HEK293 (cell line): ENCODE measurements at regions not wholly inside any gene's neighbourhood (a gene's known extent, or its start where the extent isn't known, plus 50 kb on each side); places are given as distances from the start of the nearest gene placed in this dataset.

Experiments used
- CTCF ChIA-PET: fragments of 350-600 bp; formaldehyde crosslinking; extraction: SDS; loops from one replicate; lab custom pipeline; 2021; ENCODE audit warnings: antibody characterized with exemption; lab: Yijun Ruan, JAX
- POLR2A ChIA-PET: fragments of 300-600 bp; formaldehyde crosslinking; extraction: SDS; loops from one replicate; lab custom pipeline; 2020; ENCODE audit warnings: antibody characterized with exemption, inconsistent platforms; lab: Yijun Ruan, JAX
- H3K27ac ChIP-seq: fragments of 200-500 bp; sonication (Bioruptor generic); 2 replicates; pipeline ENCODE4 v1.5.1; 2014; ENCODE audit warnings: low read depth, low read length, control low read depth, inconsistent platforms; ENCODE audit errors: extremely low read depth
- H3K36me3 ChIP-seq, 2 experiments: fragments of 200-500 bp in 1 of 2; sonication (Bioruptor generic) in 1 of 2; 1 replicate in 1 of 2; 2 replicates in 1 of 2; pipeline ENCODE4 v1.5.1; 2014 to 2017; ENCODE audit warnings: inconsistent platforms in 2 of 2, low read length in 2 of 2; ENCODE audit not compliant: control insufficient read depth in 2 of 2, insufficient read depth in 1 of 2
- H3K4me1 ChIP-seq: fragments of 200-500 bp; sonication (Bioruptor generic); 2 replicates; pipeline ENCODE4 v1.5.1; 2014; ENCODE audit warnings: mild to moderate bottlenecking, low read length, inconsistent platforms; ENCODE audit not compliant: control insufficient read depth, insufficient read depth
- H3K4me3 ChIP-seq: 2 replicates; pipeline ENCODE4 v1.5.1; 2011; ENCODE audit warnings: low read depth, mild to moderate bottlenecking, control low read depth, low read length, moderate library complexity
- H3K9me3 ChIP-seq: fragments of 200-500 bp; sonication (Bioruptor generic); 2 replicates; pipeline ENCODE4 v1.5.1; 2014; ENCODE audit warnings: low read depth, low read length, inconsistent platforms; ENCODE audit not compliant: control insufficient read depth, insufficient read depth
- EGR2 ChIP-seq: fragments of 450-650 bp; formaldehyde crosslinking; IDR thresholded peaks from 2 replicates; pipeline ENCODE4 v1.5.1; 2016; ENCODE audit warnings: low read depth, missing biosample characterization, missing genetic modification characterization
- GLIS1 ChIP-seq: fragments of 450-650 bp; formaldehyde crosslinking; IDR thresholded peaks from 2 replicates; pipeline ENCODE4 v1.5.1; 2016; ENCODE audit warnings: missing biosample characterization, missing genetic modification characterization
- KLF1 ChIP-seq: fragments of 450-650 bp; formaldehyde crosslinking; IDR thresholded peaks from 2 replicates; pipeline ENCODE4 v1.5.1; 2016; ENCODE audit warnings: missing biosample characterization, missing genetic modification characterization
- KLF16 ChIP-seq: fragments of 450-650 bp; formaldehyde crosslinking; IDR thresholded peaks from 2 replicates; pipeline ENCODE4 v1.5.1; 2017; ENCODE audit warnings: missing biosample characterization, missing genetic modification characterization
- YY1 ChIP-seq: fragments of 450-650 bp; formaldehyde crosslinking; IDR thresholded peaks from 2 replicates; pipeline ENCODE4 v1.5.1; 2018; ENCODE audit warnings: missing biosample characterization, missing genetic modification characterization
- ZBTB26 ChIP-seq: fragments of 450-650 bp; formaldehyde crosslinking; optimal IDR thresholded peaks from 2 replicates; pipeline ENCODE3; 2016; ENCODE audit warnings: missing biosample characterization, mild to moderate bottlenecking, missing genetic modification characterization
- ZBTB7A ChIP-seq: fragments of 450-650 bp; formaldehyde crosslinking; IDR thresholded peaks from 2 replicates; pipeline ENCODE4 v1.5.1; 2016; ENCODE audit warnings: low read depth, missing biosample characterization, missing genetic modification characterization
- ZBTB8A ChIP-seq: fragments of 450-650 bp; formaldehyde crosslinking; IDR thresholded peaks from 2 replicates; pipeline ENCODE4 v1.5.1; 2016; ENCODE audit warnings: missing biosample characterization, missing genetic modification characterization
- ZNF19 ChIP-seq: fragments of 450-650 bp; formaldehyde crosslinking; IDR thresholded peaks from 2 replicates; pipeline ENCODE4; 2016; ENCODE audit warnings: missing biosample characterization, missing genetic modification characterization, low read depth
- ZNF214 ChIP-seq: fragments of 450-650 bp; formaldehyde crosslinking; IDR thresholded peaks from 2 replicates; pipeline ENCODE4 v1.5.1; 2017; ENCODE audit warnings: missing biosample characterization, mild to moderate bottlenecking, missing genetic modification characterization, borderline replicate concordance
- ZNF266 ChIP-seq: fragments of 450-650 bp; formaldehyde crosslinking; IDR thresholded peaks from 2 replicates; pipeline ENCODE4 v1.5.1; 2016; ENCODE audit warnings: missing biosample characterization, missing genetic modification characterization, low read depth
- ZNF335 ChIP-seq: fragments of 450-650 bp; formaldehyde crosslinking; conservative IDR thresholded peaks from 2 replicates; pipeline ENCODE4 v1.5.1; 2016; ENCODE audit warnings: missing biosample characterization, missing genetic modification characterization
- ZNF398 ChIP-seq: fragments of 450-650 bp; formaldehyde crosslinking; IDR thresholded peaks from 2 replicates; pipeline ENCODE4 v1.5.1; 2017; ENCODE audit warnings: missing biosample characterization, missing genetic modification characterization
- ZNF423 ChIP-seq: fragments of 450-650 bp; formaldehyde crosslinking; IDR thresholded peaks from 2 replicates; pipeline ENCODE4 v1.5.1; 2016; ENCODE audit warnings: missing biosample characterization, missing genetic modification characterization
- ZNF48 ChIP-seq: fragments of 450-650 bp; formaldehyde crosslinking; IDR thresholded peaks from 2 replicates; pipeline ENCODE4 v1.5.1; 2016; ENCODE audit warnings: missing biosample characterization, missing genetic modification characterization
- ZNF488 ChIP-seq: fragments of 450-650 bp; formaldehyde crosslinking; IDR thresholded peaks from 2 replicates; pipeline ENCODE4 v1.5.1; 2016; ENCODE audit warnings: missing biosample characterization, missing genetic modification characterization
- ZNF501 ChIP-seq: fragments of 450-650 bp; formaldehyde crosslinking; IDR thresholded peaks from 2 replicates; pipeline ENCODE4 v1.5.1; 2016; ENCODE audit warnings: missing biosample characterization, missing genetic modification characterization
- ZNF521 ChIP-seq: fragments of 450-650 bp; formaldehyde crosslinking; IDR thresholded peaks from 2 replicates; pipeline ENCODE4 v1.5.1; 2017; ENCODE audit warnings: missing biosample characterization, mild to moderate bottlenecking, missing genetic modification characterization
- ZNF548 ChIP-seq: fragments of 450-650 bp; formaldehyde crosslinking; IDR thresholded peaks from 2 replicates; pipeline ENCODE4 v1.5.1; 2016; ENCODE audit warnings: missing biosample characterization, missing genetic modification characterization
- ZNF660 ChIP-seq: fragments of 450-650 bp; IDR thresholded peaks from 2 replicates; pipeline ENCODE4 v1.5.1; 2018; ENCODE audit warnings: missing biosample characterization, mild to moderate bottlenecking, missing genetic modification characterization
- ZNF747 ChIP-seq: fragments of 450-650 bp; formaldehyde crosslinking; IDR thresholded peaks from 2 replicates; pipeline ENCODE4 v1.5.1; 2016; ENCODE audit warnings: missing biosample characterization, missing genetic modification characterization
- ZNF76 ChIP-seq: fragments of 450-650 bp; formaldehyde crosslinking; IDR thresholded peaks from 2 replicates; pipeline ENCODE4; 2016; ENCODE audit warnings: low read depth, missing biosample characterization, missing genetic modification characterization, borderline replicate concordance
- ZNF776 ChIP-seq: fragments of 450-650 bp; formaldehyde crosslinking; IDR thresholded peaks from 2 replicates; pipeline ENCODE4 v1.5.0; 2017; ENCODE audit warnings: missing biosample characterization, missing genetic modification characterization, borderline replicate concordance
- ZNF843 ChIP-seq: fragments of 450-650 bp; formaldehyde crosslinking; IDR thresholded peaks from 2 replicates; pipeline ENCODE4 v1.5.1; 2016; ENCODE audit warnings: missing biosample characterization, missing genetic modification characterization
- ZXDB ChIP-seq: fragments of 450-650 bp; formaldehyde crosslinking; IDR thresholded peaks from 2 replicates; pipeline ENCODE4 v1.5.1; 2016; ENCODE audit warnings: missing biosample characterization, missing genetic modification characterization
- TF ChIP-seq, protein P1 (sequence below): fragments of 450-650 bp; formaldehyde crosslinking; IDR thresholded peaks from 2 replicates; pipeline ENCODE4 v1.5.1; 2016; ENCODE audit warnings: missing biosample characterization, missing genetic modification characterization
- TF ChIP-seq, protein P2 (sequence below): fragments of 450-650 bp; formaldehyde crosslinking; IDR thresholded peaks from 2 replicates; pipeline ENCODE4 v1.5.1; 2017; ENCODE audit warnings: missing biosample characterization, missing genetic modification characterization
- TF ChIP-seq, protein P3 (sequence below): fragments of 450-650 bp; formaldehyde crosslinking; IDR thresholded peaks from 2 replicates; pipeline ENCODE4 v1.5.1; 2017; ENCODE audit warnings: missing biosample characterization, missing genetic modification characterization
- TF ChIP-seq, protein P4 (sequence below): fragments of 450-650 bp; formaldehyde crosslinking; IDR thresholded peaks from 2 replicates; pipeline ENCODE4 v1.5.1; 2016; ENCODE audit warnings: missing biosample characterization, missing genetic modification characterization

DNA sequence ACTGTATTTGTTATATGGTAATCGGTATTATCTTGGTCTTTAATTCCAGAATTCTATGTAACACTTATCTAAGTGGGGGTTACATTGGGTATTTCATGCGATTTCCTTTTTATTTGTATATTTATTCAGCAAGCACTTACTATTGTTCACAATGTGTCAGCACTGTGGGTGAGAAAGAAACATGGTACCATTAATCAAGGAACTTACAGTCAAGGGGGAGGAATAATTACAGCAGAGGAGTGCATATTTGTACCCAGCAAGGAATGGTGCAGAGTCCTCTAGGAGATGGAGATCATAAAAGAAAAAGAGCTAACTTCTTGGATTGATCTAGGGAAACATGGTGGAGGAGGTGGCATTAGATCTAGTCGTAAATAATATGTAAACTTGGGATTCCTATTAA, 117.0 kb upstream of the KCNJ16 start:
- CTCF ChIA-PET: interaction anchor here (0.5 kb wide), 1 partner anchor 462 kb away, joined by 3 read pairs; no protein-coding TSS in a partner anchor
- H3K36me3 ChIP-seq: no peaks in the 10 kb centered on the region
- POLR2A ChIA-PET: no interaction called here

DNA sequence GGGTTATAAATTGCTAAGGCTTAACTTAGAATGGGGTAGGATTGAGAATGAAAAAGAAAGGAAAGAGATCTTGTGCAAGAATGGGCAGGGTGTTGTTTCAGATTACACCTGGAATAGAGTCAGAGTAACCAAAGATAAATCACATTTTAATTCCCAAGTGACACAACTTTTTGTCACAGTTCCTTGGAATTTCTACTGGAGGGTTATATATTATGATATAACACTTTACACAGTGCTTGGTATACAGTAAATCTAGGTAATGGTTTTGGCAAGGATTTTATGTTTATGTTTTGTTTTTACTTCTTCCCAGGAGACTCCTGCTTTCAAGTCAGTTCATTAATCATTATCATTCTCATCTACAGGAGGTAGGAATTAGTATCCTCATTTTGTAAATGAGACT, 115.7 kb upstream of the KCNJ16 start:
- no peak overlapping the region for H3K27ac ChIP-seq
- no peaks in the 10 kb centered on the region for H3K9me3 ChIP-seq
- peaks cover 3% of the 10 kb centered on the region; the same call in 1 of the 2 replicates for H3K4me1 ChIP-seq
- H3K36me3 ChIP-seq: no peaks in the 10 kb centered on the region
- ChIA-PET CTCF (no interaction called here), POLR2A (no interaction called here)
- no peak overlapping the region for H3K4me3 ChIP-seq
- TF ChIP-seq, protein P1, sequence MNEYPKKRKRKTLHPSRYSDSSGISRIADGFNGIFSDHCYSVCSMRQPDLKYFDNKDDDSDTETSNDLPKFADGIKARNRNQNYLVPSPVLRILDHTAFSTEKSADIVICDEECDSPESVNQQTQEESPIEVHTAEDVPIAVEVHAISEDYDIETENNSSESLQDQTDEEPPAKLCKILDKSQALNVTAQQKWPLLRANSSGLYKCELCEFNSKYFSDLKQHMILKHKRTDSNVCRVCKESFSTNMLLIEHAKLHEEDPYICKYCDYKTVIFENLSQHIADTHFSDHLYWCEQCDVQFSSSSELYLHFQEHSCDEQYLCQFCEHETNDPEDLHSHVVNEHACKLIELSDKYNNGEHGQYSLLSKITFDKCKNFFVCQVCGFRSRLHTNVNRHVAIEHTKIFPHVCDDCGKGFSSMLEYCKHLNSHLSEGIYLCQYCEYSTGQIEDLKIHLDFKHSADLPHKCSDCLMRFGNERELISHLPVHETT (tag by site-specific recombination): no peak
- peak; percentile 53; the same call in 1 of the 2 replicates for TF ChIP-seq ZNF843
- TF ChIP-seq, protein P2, sequence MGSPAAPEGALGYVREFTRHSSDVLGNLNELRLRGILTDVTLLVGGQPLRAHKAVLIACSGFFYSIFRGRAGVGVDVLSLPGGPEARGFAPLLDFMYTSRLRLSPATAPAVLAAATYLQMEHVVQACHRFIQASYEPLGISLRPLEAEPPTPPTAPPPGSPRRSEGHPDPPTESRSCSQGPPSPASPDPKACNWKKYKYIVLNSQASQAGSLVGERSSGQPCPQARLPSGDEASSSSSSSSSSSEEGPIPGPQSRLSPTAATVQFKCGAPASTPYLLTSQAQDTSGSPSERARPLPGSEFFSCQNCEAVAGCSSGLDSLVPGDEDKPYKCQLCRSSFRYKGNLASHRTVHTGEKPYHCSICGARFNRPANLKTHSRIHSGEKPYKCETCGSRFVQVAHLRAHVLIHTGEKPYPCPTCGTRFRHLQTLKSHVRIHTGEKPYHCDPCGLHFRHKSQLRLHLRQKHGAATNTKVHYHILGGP (tag by site-specific recombination): 0 out of 2 replicates have a peak, but pooled peaks have one; percentile 25
- TF ChIP-seq ZNF776: no peak
- no peak for TF ChIP-seq ZBTB8A (tag by site-specific recombination)
- no peak for TF ChIP-seq ZNF48 (tag by site-specific recombination)
- TF ChIP-seq ZNF76 (tag by site-specific recombination): no peak
- TF ChIP-seq GLIS1 (tag by site-specific recombination): peak; percentile 62
- no peak for TF ChIP-seq KLF16

More for the DNA sequence above, 117.0 kb upstream of the KCNJ16 start:
- Histone ChIP-seq H3K9me3 (no peaks in the 10 kb centered on the region), H3K4me3 (no peak overlapping the region), H3K27ac (no peak overlapping the region), H3K4me1 (peaks cover 3% of the 10 kb centered on the region; the same call in 1 of the 2 replicates)
- TF ChIP-seq ZNF19 (tag by site-specific recombination): no peak
- no peak for TF ChIP-seq ZNF214 (tag by site-specific recombination)
- TF ChIP-seq KLF1 (tag by site-specific recombination): no peak
- no peak for TF ChIP-seq ZNF398
- TF ChIP-seq, protein P3, sequence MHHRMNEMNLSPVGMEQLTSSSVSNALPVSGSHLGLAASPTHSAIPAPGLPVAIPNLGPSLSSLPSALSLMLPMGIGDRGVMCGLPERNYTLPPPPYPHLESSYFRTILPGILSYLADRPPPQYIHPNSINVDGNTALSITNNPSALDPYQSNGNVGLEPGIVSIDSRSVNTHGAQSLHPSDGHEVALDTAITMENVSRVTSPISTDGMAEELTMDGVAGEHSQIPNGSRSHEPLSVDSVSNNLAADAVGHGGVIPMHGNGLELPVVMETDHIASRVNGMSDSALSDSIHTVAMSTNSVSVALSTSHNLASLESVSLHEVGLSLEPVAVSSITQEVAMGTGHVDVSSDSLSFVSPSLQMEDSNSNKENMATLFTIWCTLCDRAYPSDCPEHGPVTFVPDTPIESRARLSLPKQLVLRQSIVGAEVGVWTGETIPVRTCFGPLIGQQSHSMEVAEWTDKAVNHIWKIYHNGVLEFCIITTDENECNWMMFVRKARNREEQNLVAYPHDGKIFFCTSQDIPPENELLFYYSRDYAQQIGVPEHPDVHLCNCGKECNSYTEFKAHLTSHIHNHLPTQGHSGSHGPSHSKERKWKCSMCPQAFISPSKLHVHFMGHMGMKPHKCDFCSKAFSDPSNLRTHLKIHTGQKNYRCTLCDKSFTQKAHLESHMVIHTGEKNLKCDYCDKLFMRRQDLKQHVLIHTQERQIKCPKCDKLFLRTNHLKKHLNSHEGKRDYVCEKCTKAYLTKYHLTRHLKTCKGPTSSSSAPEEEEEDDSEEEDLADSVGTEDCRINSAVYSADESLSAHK (tag by site-specific recombination): no peak
- TF ChIP-seq ZNF266 (tag by site-specific recombination): no peak
- no peak for TF ChIP-seq ZXDB (tag by site-specific recombination)
- TF ChIP-seq ZNF501 (tag by site-specific recombination): no peak
- no peak for TF ChIP-seq ZBTB7A (tag by site-specific recombination)
- no peak for TF ChIP-seq YY1 (tag by site-specific recombination)
- no peak for TF ChIP-seq ZNF548 (tag by site-specific recombination)
- no peak for TF ChIP-seq ZBTB26 (tag by site-specific recombination)
- TF ChIP-seq ZNF488 (tag by site-specific recombination): no peak
- TF ChIP-seq ZNF521 (tag by site-specific recombination): no peak
- TF ChIP-seq, protein P4, sequence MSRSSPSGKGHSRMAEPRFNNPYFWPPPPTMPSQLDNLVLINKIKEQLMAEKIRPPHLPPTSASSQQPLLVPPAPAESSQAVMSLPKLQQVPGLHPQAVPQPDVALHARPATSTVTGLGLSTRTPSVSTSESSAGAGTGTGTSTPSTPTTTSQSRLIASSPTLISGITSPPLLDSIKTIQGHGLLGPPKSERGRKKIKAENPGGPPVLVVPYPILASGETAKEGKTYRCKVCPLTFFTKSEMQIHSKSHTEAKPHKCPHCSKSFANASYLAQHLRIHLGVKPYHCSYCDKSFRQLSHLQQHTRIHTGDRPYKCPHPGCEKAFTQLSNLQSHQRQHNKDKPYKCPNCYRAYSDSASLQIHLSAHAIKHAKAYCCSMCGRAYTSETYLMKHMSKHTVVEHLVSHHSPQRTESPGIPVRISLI: no peak
- TF ChIP-seq ZNF747 (tag by site-specific recombination): no peak
- no peak for TF ChIP-seq ZNF423 (tag by site-specific recombination)
- no peak for TF ChIP-seq EGR2 (tag by site-specific recombination)
- TF ChIP-seq ZNF335 (tag by site-specific recombination): no peak
- no peak for TF ChIP-seq ZNF660 (tag by site-specific recombination)
